Liver (tissue), 8 donors: ENCODE measurements at regions not wholly inside any gene's neighbourhood (a gene's known extent, or its start where the extent isn't known, plus 50 kb on each side); places are given as distances from the start of the nearest gene placed in this dataset.
"Not testable (repeated sequence)": the region's sequence is repeated elsewhere in the genome, so short reads cannot be mapped to it uniquely, and the experiment has no call there.

Source experiments
- DNase-seq: peaks from one replicate; pipeline ENCODE4 v3.0.0-alpha.2; 2017; ENCODE audit warnings: low spot score
- H3K27ac ChIP-seq, 2 donors: one replicate each; pipeline ENCODE4 v1.7.0; 2013; ENCODE audit warnings: inconsistent platforms in 2 of 2, low read length in 2 of 2, control low read depth in 1 of 2, low read depth in 1 of 2, mild to moderate bottlenecking in 1 of 2
- H3K27me3 ChIP-seq, 4 donors: one replicate each; pipeline versions ENCODE4 v1.6.1 to v1.7.0; 2013; ENCODE audit warnings: low read length in 3 of 4, inconsistent platforms in 1 of 4, mild to moderate bottlenecking in 1 of 4, moderate library complexity in 1 of 4; ENCODE audit not compliant: control insufficient read depth in 4 of 4, insufficient read depth in 4 of 4
- H3K36me3 ChIP-seq, 4 donors: one replicate each; pipeline versions ENCODE4 v1.6.1 to v1.7.0; 2013; ENCODE audit warnings: low read length in 3 of 4, mild to moderate bottlenecking in 3 of 4, low read depth in 1 of 4, moderate library complexity in 1 of 4; ENCODE audit not compliant: control insufficient read depth in 4 of 4, insufficient read depth in 3 of 4
- H3K4me1 ChIP-seq, 4 donors: one replicate each; pipeline versions ENCODE4 v1.6.1 to v1.7.0; 2013; ENCODE audit warnings: low read length in 3 of 4, mild to moderate bottlenecking in 3 of 4, moderate library complexity in 1 of 4; ENCODE audit not compliant: control insufficient read depth in 4 of 4, insufficient read depth in 4 of 4
- H3K4me3 ChIP-seq, 3 donors: one replicate each; pipeline versions ENCODE4 v1.6.1 to v1.7.0; 2013; ENCODE audit warnings: low read length in 3 of 3, control low read depth in 1 of 3, low read depth in 1 of 3, mild to moderate bottlenecking in 1 of 3
- H3K9ac ChIP-seq, 2 donors: one replicate each; pipeline ENCODE4 v1.7.0; 2013; ENCODE audit warnings: low read length in 2 of 2, mild to moderate bottlenecking in 2 of 2, moderate library complexity in 2 of 2, control low read depth in 1 of 2, low read depth in 1 of 2
- H3K9me3 ChIP-seq, 4 donors: one replicate each; pipeline versions ENCODE4 v1.6.1 to v1.7.0; 2013; ENCODE audit warnings: low read length in 3 of 4; ENCODE audit not compliant: control insufficient read depth in 4 of 4
- CTCF ChIP-seq: fragments of 150-350 bp; IDR thresholded peaks from 2 replicates; pipeline ENCODE4 v1.5.1; 2017; ENCODE audit warnings: improper control_type of control experiment, low read depth, low read length; ENCODE audit not compliant: missing input control
- EGR1 ChIP-seq, 2 donors: IDR thresholded peaks; 2 replicates each; pipeline ENCODE4 v1.6.1; 2016 to 2018; ENCODE audit warnings: antibody characterized with exemption in 2 of 2, low read depth in 2 of 2
- FOXA1 ChIP-seq: IDR thresholded peaks from 2 replicates; pipeline ENCODE4 v1.6.1; 2016; ENCODE audit warnings: antibody characterized with exemption
- FOXA2 ChIP-seq: IDR thresholded peaks from 2 replicates; pipeline ENCODE4 v1.6.1; 2016; ENCODE audit warnings: antibody characterized with exemption
- GABPA ChIP-seq, 2 donors: IDR thresholded peaks in 1 of 2; conservative IDR thresholded peaks in 1 of 2; 2 replicates each; pipeline ENCODE4 v1.6.1; 2016; ENCODE audit warnings: antibody characterized with exemption in 2 of 2, mild to moderate bottlenecking in 1 of 2, moderate library complexity in 1 of 2
- HNF4A ChIP-seq, 2 donors: conservative IDR thresholded peaks; 2 replicates each; pipeline ENCODE4 v1.6.1; 2016; ENCODE audit warnings: antibody characterized with exemption in 2 of 2, mild to moderate bottlenecking in 2 of 2
- HNF4G ChIP-seq: IDR thresholded peaks from 2 replicates; pipeline ENCODE4 v1.6.1; 2016; ENCODE audit warnings: antibody characterized with exemption
- JUND ChIP-seq, 2 donors: IDR thresholded peaks; 2 replicates each; pipeline ENCODE4 v1.6.1; 2016; ENCODE audit warnings: antibody characterized with exemption in 2 of 2
- MAX ChIP-seq: IDR thresholded peaks from 2 replicates; pipeline ENCODE4 v1.6.1; 2016; ENCODE audit warnings: antibody characterized with exemption
- NR2F2 ChIP-seq: IDR thresholded peaks from 2 replicates; pipeline ENCODE4 v1.6.1; 2016; ENCODE audit warnings: antibody characterized with exemption
- SP1 ChIP-seq: IDR thresholded peaks from 2 replicates; pipeline ENCODE4 v1.6.1; 2018; ENCODE audit warnings: antibody characterized with exemption, mild to moderate bottlenecking
- TAF1 ChIP-seq: conservative IDR thresholded peaks from 2 replicates; pipeline ENCODE4 v1.6.1; 2016; ENCODE audit warnings: antibody characterized with exemption, mild to moderate bottlenecking
- WGBS: extraction: QIAGEN DNeasy Blood & Tissue Kit; methylation state at CpG from one replicate; pipeline ENCODE4 v1.1.7; 2013; 5-methylcytosine and 5-hydroxymethylcytosine counted together
- TF ChIP-seq, protein P1 (sequence below): IDR thresholded peaks from 2 replicates; pipeline ENCODE4 v1.6.1; 2016; ENCODE audit warnings: antibody characterized with exemption, mild to moderate bottlenecking
- TF ChIP-seq, protein P2 (sequence below): IDR thresholded peaks from 2 replicates; pipeline ENCODE4 v1.6.1; 2016; ENCODE audit warnings: antibody characterized with exemption
- donor health status: healthy.
- donor health status: healthy.
- donor health status: healthy.
- donor health status: healthy.
- donor health status: healthy.

GRCh38 chr7:138363721-138364120 is 96.3 kb upstream of the TRIM24 start:
- no peak for TF ChIP-seq CTCF
- no peak for TF ChIP-seq FOXA1
- TF ChIP-seq TAF1, result no peak
- TF ChIP-seq FOXA2, result no peak
- TF ChIP-seq GABPA (IDR thresholded peaks at IDR 0.05 in 1 of 2, conservative IDR thresholded peaks at IDR 0.05 in 1 of 2), result no peak
- no peak for TF ChIP-seq NR2F2
- H3K27ac ChIP-seq, result no peak overlapping the region
- H3K4me1 ChIP-seq, result no peaks in the 10 kb centered on the region
- H3K36me3 ChIP-seq, result no peaks in the 10 kb centered on the region
- H3K4me3 ChIP-seq, result no peak overlapping the region
- DNase-seq, result no peak
- peaks cover 0 to 6% (median 3%) of the 10 kb centered on the region in 4 donors for H3K9me3 ChIP-seq
- no peaks in the 10 kb centered on the region for H3K27me3 ChIP-seq
- no peak overlapping the region for H3K9ac ChIP-seq
- WGBS, result 89% methylated on average over 2 of the region's 2 CpGs

DNA sequence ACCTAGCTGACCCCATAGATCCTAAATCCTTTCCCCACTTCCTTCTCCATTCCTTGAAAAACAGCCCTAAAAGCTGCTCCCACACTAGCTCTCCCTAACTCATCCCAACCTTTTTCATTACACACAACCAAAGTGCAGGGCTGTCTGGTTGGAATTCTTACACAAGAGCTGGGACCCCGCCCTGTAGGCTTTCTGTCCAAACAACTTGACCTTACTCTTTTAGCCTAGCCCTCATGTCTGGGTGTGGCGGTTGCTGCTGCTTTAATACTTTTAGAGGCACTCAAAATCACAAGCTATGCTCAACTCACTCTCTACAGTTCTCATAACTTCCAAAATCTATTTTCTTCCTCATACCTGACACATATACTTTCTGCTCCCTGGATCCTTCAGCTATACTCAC is 93.9 kb upstream of the TRIM24 start:
- DNase-seq, H3K27ac ChIP-seq, H3K36me3 ChIP-seq, H3K4me3 ChIP-seq, H3K9ac ChIP-seq, H3K4me1 ChIP-seq, H3K27me3 ChIP-seq: not testable (repeated sequence)
- 96% methylated on average over 2 of the region's 2 CpGs for WGBS
- H3K9me3 ChIP-seq, result peaks cover 4 to 18% (median 11%) of the 10 kb centered on the region in 4 donors

DNA sequence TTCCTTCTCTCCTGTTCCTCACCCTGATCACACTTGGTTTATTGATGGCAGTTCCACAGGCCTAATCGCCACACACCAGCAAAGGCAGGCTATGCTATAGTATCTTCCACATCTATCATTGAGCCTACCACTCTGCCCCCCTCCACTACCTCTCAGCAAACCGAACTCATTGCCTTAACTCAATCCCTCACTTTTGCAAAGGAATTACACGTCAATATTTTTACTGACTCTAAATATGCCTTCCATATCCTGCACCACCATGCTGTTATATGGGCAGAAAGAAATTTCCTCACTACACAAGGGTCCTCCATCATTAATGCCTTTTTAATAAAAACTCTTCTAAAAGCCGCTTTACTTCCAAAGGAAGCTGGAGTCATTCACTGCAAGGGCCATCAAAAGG is 93.4 kb upstream of the TRIM24 start:
- not testable (repeated sequence) for DNase-seq, H3K4me1 ChIP-seq, H3K36me3 ChIP-seq, H3K4me3 ChIP-seq, H3K9ac ChIP-seq, H3K27me3 ChIP-seq, H3K27ac ChIP-seq
- H3K9me3 ChIP-seq, result peaks cover 4 to 18% (median 11%) of the 10 kb centered on the region in 4 donors
- 96% methylated on average over 4 of the region's 4 CpGs for WGBS

- WGBS, result 90% methylated on average over 1 of the region's 1 CpG
- no peaks in the 10 kb centered on the region for H3K36me3 ChIP-seq
- no peaks in the 10 kb centered on the region for H3K27me3 ChIP-seq
- H3K27ac ChIP-seq, result no peak overlapping the region
- peaks cover 4 to 18% (median 11%) of the 10 kb centered on the region in 4 donors for H3K9me3 ChIP-seq
- H3K4me3 ChIP-seq, result no peak overlapping the region
- DNase-seq, result no peak
- H3K4me1 ChIP-seq, result peaks cover 0 to 2% (median 0%) of the 10 kb centered on the region in 4 donors
- H3K9ac ChIP-seq, result no peak overlapping the region
- no peak for TF ChIP-seq NR2F2
- no peak for TF ChIP-seq JUND (IDR thresholded peaks at IDR 0.05)
- TF ChIP-seq TAF1, result no peak
- TF ChIP-seq, protein P1, sequence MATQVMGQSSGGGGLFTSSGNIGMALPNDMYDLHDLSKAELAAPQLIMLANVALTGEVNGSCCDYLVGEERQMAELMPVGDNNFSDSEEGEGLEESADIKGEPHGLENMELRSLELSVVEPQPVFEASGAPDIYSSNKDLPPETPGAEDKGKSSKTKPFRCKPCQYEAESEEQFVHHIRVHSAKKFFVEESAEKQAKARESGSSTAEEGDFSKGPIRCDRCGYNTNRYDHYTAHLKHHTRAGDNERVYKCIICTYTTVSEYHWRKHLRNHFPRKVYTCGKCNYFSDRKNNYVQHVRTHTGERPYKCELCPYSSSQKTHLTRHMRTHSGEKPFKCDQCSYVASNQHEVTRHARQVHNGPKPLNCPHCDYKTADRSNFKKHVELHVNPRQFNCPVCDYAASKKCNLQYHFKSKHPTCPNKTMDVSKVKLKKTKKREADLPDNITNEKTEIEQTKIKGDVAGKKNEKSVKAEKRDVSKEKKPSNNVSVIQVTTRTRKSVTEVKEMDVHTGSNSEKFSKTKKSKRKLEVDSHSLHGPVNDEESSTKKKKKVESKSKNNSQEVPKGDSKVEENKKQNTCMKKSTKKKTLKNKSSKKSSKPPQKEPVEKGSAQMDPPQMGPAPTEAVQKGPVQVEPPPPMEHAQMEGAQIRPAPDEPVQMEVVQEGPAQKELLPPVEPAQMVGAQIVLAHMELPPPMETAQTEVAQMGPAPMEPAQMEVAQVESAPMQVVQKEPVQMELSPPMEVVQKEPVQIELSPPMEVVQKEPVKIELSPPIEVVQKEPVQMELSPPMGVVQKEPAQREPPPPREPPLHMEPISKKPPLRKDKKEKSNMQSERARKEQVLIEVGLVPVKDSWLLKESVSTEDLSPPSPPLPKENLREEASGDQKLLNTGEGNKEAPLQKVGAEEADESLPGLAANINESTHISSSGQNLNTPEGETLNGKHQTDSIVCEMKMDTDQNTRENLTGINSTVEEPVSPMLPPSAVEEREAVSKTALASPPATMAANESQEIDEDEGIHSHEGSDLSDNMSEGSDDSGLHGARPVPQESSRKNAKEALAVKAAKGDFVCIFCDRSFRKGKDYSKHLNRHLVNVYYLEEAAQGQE, result no peak
- no peak for TF ChIP-seq SP1
- TF ChIP-seq CTCF, result no peak
- no peak for TF ChIP-seq HNF4A (conservative IDR thresholded peaks at IDR 0.05)
- TF ChIP-seq, protein P2, sequence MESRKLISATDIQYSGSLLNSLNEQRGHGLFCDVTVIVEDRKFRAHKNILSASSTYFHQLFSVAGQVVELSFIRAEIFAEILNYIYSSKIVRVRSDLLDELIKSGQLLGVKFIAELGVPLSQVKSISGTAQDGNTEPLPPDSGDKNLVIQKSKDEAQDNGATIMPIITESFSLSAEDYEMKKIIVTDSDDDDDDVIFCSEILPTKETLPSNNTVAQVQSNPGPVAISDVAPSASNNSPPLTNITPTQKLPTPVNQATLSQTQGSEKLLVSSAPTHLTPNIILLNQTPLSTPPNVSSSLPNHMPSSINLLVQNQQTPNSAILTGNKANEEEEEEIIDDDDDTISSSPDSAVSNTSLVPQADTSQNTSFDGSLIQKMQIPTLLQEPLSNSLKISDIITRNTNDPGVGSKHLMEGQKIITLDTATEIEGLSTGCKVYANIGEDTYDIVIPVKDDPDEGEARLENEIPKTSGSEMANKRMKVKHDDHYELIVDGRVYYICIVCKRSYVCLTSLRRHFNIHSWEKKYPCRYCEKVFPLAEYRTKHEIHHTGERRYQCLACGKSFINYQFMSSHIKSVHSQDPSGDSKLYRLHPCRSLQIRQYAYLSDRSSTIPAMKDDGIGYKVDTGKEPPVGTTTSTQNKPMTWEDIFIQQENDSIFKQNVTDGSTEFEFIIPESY, result no peak
- no peak for TF ChIP-seq HNF4G
- TF ChIP-seq EGR1 (IDR thresholded peaks at IDR 0.05; ENCODE audit: low read depth in 2 of 2), result no peak
- TF ChIP-seq FOXA2, result no peak
- no peak for TF ChIP-seq GABPA (IDR thresholded peaks at IDR 0.05 in 1 of 2, conservative IDR thresholded peaks at IDR 0.05 in 1 of 2)
- TF ChIP-seq MAX, result no peak
These were observed 90.3 kb upstream of the TRIM24 start for GRCh38 chr7:138369797-138370196.
